Neural progenitor cell (in vitro differentiated cells): ENCODE measurements at regions not wholly inside any gene's neighbourhood (a gene's known extent, or its start where the extent isn't known, plus 50 kb on each side); places are given as distances from the start of the nearest gene placed in this dataset.

Source experiments
- DNase-seq: peaks from one replicate; pipeline ENCODE4 v3.0.0-alpha.2; 2016; ENCODE audit warnings: low spot score
- H2AFZ ChIP-seq: fragments of 200-600 bp; sonication (generic); replicated peaks from 2 replicates; pipeline ENCODE4 v1.6.1; 2016; ENCODE audit warnings: antibody characterized with exemption
- H3F3A ChIP-seq: fragments of 200-600 bp; sonication (generic); 2 replicates; pipeline ENCODE4 v1.6.1; 2016; ENCODE audit warnings: antibody characterized with exemption, low read depth
- H3K27ac ChIP-seq: fragments of 200-600 bp; sonication (generic); 2 replicates; pipeline ENCODE4 v1.5.1; 2016; ENCODE audit warnings: mild to moderate bottlenecking
- H3K27me3 ChIP-seq: fragments of 200-600 bp; sonication (generic); 2 replicates; pipeline ENCODE4 v1.6.1; 2016; ENCODE audit warnings: mild to moderate bottlenecking, moderate library complexity
- H3K36me3 ChIP-seq: fragments of 200-600 bp; sonication (generic); 2 replicates; pipeline ENCODE4 v1.5.1; 2016
- H3K4me1 ChIP-seq: fragments of 200-600 bp; sonication (generic); 2 replicates; pipeline ENCODE4 v1.6.1; 2016; ENCODE audit warnings: mixed run types
- H3K4me2 ChIP-seq: fragments of 200-600 bp; sonication (generic); 2 replicates; pipeline ENCODE4 v1.6.1; 2016
- H3K4me3 ChIP-seq: fragments of 200-600 bp; sonication (generic); 2 replicates; pipeline ENCODE4 v1.5.1; 2016
- H3K79me2 ChIP-seq: fragments of 200-600 bp; sonication (generic); 2 replicates; pipeline ENCODE4 v1.6.1; 2016; ENCODE audit warnings: low read depth
- H3K9ac ChIP-seq: fragments of 200-600 bp; sonication (generic); 2 replicates; pipeline ENCODE4 v1.6.1; 2016
- H3K9me3 ChIP-seq: fragments of 200-600 bp; sonication (generic); 2 replicates; pipeline ENCODE4 v1.5.1; 2016; ENCODE audit warnings: low read depth
- H4K20me1 ChIP-seq: fragments of 200-600 bp; sonication (generic); 2 replicates; pipeline ENCODE4 v1.6.1; 2016; ENCODE audit warnings: low read depth
- H3K27ac Mint-ChIP-seq: 3 replicates; pipeline ENCODE4 v1.8.0; 2021; ENCODE audit warnings: mixed read lengths
- H3K27me3 Mint-ChIP-seq: 2 replicates; pipeline ENCODE4 v1.8.0; 2022; ENCODE audit warnings: low read depth, mild to moderate bottlenecking, inconsistent platforms, moderate library complexity, mixed read lengths; ENCODE audit not compliant: insufficient read depth
- H3K36me3 Mint-ChIP-seq: 3 replicates; pipeline ENCODE4 v1.8.0; 2021; ENCODE audit warnings: mixed read lengths
- H3K4me1 Mint-ChIP-seq: 3 replicates; pipeline ENCODE4 v1.8.0; 2021; ENCODE audit warnings: mixed read lengths
- H3K4me3 Mint-ChIP-seq: 3 replicates; pipeline ENCODE4 v1.8.0; 2021; ENCODE audit warnings: mild to moderate bottlenecking, moderate library complexity, mixed read lengths
- H3K9me3 Mint-ChIP-seq: 3 replicates; pipeline ENCODE4 v1.8.0; 2020; ENCODE audit warnings: mixed read lengths
- EZH2 ChIP-seq: fragments of 200-600 bp; sonication (generic); IDR thresholded peaks from 2 replicates; pipeline ENCODE4 v1.6.1; 2017; ENCODE audit warnings: antibody characterized with exemption, mild to moderate bottlenecking, moderate library complexity
- EZH2phosphoT487 ChIP-seq: fragments of 200-600 bp; sonication (generic); IDR thresholded peaks from 2 replicates; pipeline ENCODE4 v1.6.1; 2017; ENCODE audit warnings: antibody characterized with exemption
- TF ChIP-seq, protein P1 (sequence below): fragments of 200-600 bp; sonication (generic); IDR thresholded peaks from 2 replicates; pipeline ENCODE4 v1.5.1; 2017; ENCODE audit warnings: antibody characterized with exemption, mild to moderate bottlenecking

DNA sequence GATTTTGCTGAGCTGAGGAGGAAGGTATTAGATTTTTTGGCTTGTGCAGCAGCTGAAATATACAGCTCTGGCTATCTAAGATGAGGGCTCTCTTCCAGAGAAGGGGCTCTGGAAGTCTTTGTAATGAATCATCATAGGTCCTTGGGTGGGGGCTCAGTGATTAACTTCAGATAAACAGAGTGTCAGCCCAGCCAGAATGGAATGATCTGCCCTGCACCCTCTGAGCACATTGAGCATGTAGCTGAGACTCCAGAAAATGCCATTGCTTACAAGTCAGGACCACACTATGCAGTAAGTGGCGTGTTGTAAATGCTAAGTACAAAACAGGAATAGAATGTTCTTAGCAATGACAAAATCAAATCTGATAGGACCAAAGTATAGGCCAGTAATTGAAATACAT is 836.0 kb downstream of the PDHA2 start:
- DNase-seq: no peak
- H3F3A ChIP-seq: no peaks in the 10 kb centered on the region
- no peaks in the 10 kb centered on the region for H3K79me2 ChIP-seq
- H3K27ac Mint-ChIP-seq: no peak overlapping the region
- H3K4me3 Mint-ChIP-seq: no peak overlapping the region
- no peak overlapping the region for H2AFZ ChIP-seq
- H3K4me3 ChIP-seq: no peak overlapping the region
- H3K36me3 ChIP-seq: no peaks in the 10 kb centered on the region
- H3K27me3 Mint-ChIP-seq: no peaks in the 10 kb centered on the region
- TF ChIP-seq EZH2 (no peak), EZH2phosphoT487 (no peak)
- TF ChIP-seq, protein P1, sequence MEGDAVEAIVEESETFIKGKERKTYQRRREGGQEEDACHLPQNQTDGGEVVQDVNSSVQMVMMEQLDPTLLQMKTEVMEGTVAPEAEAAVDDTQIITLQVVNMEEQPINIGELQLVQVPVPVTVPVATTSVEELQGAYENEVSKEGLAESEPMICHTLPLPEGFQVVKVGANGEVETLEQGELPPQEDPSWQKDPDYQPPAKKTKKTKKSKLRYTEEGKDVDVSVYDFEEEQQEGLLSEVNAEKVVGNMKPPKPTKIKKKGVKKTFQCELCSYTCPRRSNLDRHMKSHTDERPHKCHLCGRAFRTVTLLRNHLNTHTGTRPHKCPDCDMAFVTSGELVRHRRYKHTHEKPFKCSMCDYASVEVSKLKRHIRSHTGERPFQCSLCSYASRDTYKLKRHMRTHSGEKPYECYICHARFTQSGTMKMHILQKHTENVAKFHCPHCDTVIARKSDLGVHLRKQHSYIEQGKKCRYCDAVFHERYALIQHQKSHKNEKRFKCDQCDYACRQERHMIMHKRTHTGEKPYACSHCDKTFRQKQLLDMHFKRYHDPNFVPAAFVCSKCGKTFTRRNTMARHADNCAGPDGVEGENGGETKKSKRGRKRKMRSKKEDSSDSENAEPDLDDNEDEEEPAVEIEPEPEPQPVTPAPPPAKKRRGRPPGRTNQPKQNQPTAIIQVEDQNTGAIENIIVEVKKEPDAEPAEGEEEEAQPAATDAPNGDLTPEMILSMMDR: no peak
- H3K27me3 ChIP-seq: no peaks in the 10 kb centered on the region
- no peak overlapping the region for H3K9ac ChIP-seq
- no peak overlapping the region for H3K27ac ChIP-seq
- no peaks in the 10 kb centered on the region for H3K4me1 ChIP-seq
- no peaks in the 10 kb centered on the region for H4K20me1 ChIP-seq
- H3K4me1 Mint-ChIP-seq: no peaks in the 10 kb centered on the region
- H3K9me3 ChIP-seq: no peaks in the 10 kb centered on the region
- no peak overlapping the region for H3K4me2 ChIP-seq
- no peaks in the 10 kb centered on the region for H3K36me3 Mint-ChIP-seq
- H3K9me3 Mint-ChIP-seq: peaks cover 6% of the 10 kb centered on the region

DNA sequence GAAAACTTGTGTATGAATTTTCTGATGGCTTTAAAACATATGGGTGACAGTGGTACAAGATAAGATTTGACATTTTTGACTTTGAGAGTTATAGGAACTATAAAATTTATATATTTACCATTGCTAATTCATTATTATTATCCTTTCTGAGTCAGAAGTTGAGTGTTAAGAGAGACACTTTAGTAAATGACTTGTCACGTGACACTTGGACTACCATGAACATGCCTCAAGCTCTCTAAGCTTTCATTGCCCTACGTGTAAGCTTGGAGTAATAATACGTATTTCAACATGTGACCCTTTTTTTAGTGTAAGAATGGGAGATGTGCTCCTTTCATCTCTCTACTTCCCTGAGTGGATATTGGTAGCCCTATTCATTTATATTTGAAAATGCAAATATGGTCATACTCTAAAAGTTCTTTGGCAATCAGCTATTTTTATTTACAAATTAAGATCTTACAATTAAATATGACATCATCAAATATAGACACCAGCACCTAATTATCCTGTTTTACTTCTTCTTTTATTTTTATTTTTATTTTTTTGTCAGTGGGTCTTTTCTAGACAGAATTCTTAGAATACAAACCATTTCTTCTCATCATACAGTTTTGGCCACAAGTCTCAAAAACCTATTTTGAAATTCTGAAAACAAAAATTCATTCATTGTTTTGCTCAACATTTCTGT is 837.0 kb downstream of the PDHA2 start:
- Histone ChIP-seq H3K4me2 (no peak overlapping the region), H3K79me2 (no peaks in the 10 kb centered on the region), H3F3A (no peaks in the 10 kb centered on the region), H3K4me3 (no peak overlapping the region), H4K20me1 (no peaks in the 10 kb centered on the region), H3K27me3 (no peaks in the 10 kb centered on the region), H3K4me1 (no peaks in the 10 kb centered on the region), H2AFZ (no peak overlapping the region), H3K9ac (no peak overlapping the region), H3K27ac (no peak overlapping the region), H3K9me3 (no peaks in the 10 kb centered on the region), H3K36me3 (no peaks in the 10 kb centered on the region)
- no peaks in the 10 kb centered on the region for H3K36me3 Mint-ChIP-seq
- H3K27me3 Mint-ChIP-seq: no peaks in the 10 kb centered on the region
- no peak overlapping the region for H3K27ac Mint-ChIP-seq
- TF ChIP-seq EZH2phosphoT487 (no peak), EZH2 (no peak)
- TF ChIP-seq, protein P1: no peak
- DNase-seq: no peak
- no peak overlapping the region for H3K4me3 Mint-ChIP-seq
- peaks cover 6% of the 10 kb centered on the region for H3K9me3 Mint-ChIP-seq
- H3K4me1 Mint-ChIP-seq: peaks cover 4% of the 10 kb centered on the region

DNA sequence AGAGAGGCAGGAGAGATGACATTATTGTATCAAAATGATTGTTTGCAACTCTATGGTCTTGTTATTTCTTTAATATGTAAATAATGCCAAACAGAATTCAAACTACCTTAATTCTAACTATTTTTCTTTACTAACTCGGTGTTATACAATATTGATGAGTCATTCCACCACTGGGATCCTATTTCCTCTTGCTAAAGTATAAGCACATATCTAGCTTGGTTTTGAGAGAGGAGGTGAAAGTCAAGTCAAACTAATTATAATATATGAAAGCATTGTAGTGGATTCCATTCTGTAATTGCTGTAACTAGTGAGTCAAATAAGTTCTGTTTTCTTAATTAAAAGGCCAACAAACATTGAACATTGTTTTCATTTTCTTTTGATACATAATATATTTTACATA is 837.6 kb downstream of the PDHA2 start:
- Mint-ChIP-seq H3K4me3 (no peak overlapping the region), H3K27ac (no peak overlapping the region), H3K9me3 (peaks cover 6% of the 10 kb centered on the region), H3K36me3 (no peaks in the 10 kb centered on the region), H3K4me1 (peaks cover 4% of the 10 kb centered on the region), H3K27me3 (no peaks in the 10 kb centered on the region)
- H3K79me2 ChIP-seq: no peaks in the 10 kb centered on the region
- no peaks in the 10 kb centered on the region for H3K27me3 ChIP-seq
- no peak for TF ChIP-seq EZH2
- TF ChIP-seq, protein P1: no peak
- TF ChIP-seq EZH2phosphoT487: no peak
- H4K20me1 ChIP-seq: no peaks in the 10 kb centered on the region
- no peak overlapping the region for H3K9ac ChIP-seq
- H3K4me3 ChIP-seq: no peak overlapping the region
- H3F3A ChIP-seq: no peaks in the 10 kb centered on the region
- no peak for DNase-seq
- H3K36me3 ChIP-seq: no peaks in the 10 kb centered on the region
- no peaks in the 10 kb centered on the region for H3K4me1 ChIP-seq
- no peaks in the 10 kb centered on the region for H3K9me3 ChIP-seq
- no peak overlapping the region for H2AFZ ChIP-seq
- H3K27ac ChIP-seq: no peak overlapping the region
- H3K4me2 ChIP-seq: no peak overlapping the region
